HG03135 (cell line): ENCODE measurements at regions not wholly inside any gene's neighbourhood (a gene's known extent, or its start where the extent isn't known, plus 50 kb on each side); places are given as distances from the start of the nearest gene placed in this dataset.
A peak's percentile ranks its signal among the peaks of the same experiment; 100 is the strongest.
"Not testable (repeated sequence)": the region's sequence is repeated elsewhere in the genome, so short reads cannot be mapped to it uniquely, and the experiment has no call there.

Experiments
- ATAC-seq: cut with Tn5 transposase; IDR thresholded peaks from one replicate; pipeline ENCODE4 v1.9.1; 2021; ENCODE audit warnings: mild to moderate bottlenecking, moderate library complexity; ENCODE audit not compliant: unreplicated experiment

DNA sequence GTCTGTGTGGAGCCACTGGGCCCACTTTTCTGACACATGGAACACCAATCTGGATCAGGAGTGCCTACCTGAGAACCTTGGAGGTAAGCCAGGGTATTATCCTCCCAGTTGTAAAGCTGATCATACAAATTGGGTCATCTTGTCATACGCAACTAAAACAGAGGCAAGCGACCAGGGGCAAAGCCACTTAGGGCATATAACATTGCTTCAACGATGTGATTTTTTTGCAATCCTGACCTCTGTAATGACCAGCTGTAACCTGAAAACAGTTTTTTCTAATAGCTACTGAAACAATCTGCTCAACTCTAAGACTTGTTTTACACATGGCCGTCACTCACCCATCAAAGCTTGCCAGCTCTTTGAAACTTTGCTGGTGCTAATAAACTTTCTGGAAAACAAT is 261.5 kb upstream of the AGTR2 start:
- no peak for ATAC-seq

DNA sequence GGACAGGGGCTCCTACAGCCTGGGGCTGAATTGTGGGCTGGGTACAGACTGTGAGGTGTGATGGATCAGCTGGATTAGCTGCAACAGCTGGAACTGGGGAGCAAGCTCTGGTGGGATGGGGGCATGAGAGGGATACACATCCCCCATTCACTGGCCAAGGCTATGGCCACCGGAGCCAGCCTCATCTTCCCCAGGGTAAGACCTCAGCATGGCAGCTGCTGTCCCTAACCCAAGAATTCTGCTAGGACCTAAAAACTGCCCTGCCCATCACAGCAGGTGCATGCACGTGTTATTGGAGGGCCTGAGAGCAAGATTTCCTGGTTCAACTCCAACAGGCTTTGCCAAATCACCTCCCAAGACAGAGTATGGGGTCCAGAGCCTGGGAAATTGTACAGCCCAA is 258.6 kb upstream of the AGTR2 start:
- no peak for ATAC-seq

DNA sequence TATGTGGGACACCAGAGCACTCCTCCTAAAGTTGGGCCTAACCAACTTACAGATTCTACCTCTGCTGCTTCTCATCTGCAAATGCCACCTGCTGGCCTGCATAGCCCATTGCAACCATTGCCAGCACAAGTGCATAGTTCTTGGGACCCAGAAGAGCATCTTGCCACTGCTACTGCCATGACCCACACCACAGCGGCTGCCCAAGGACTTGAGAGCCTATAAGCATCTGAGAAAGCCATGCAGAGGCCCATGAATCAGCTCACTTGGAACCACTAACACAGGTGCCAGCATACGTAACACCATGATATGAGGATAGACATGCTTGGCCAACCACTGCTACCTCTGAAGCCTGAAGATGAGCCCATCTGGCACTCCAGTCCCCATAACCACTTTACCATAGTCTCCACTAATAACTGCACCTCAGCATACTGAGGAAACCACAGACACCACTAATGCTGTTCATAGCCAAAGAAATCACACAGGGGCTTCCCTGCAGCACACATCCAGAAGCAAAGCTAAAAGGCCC is 258.1 kb upstream of the AGTR2 start:
- peak; percentile 94 for ATAC-seq

DNA sequence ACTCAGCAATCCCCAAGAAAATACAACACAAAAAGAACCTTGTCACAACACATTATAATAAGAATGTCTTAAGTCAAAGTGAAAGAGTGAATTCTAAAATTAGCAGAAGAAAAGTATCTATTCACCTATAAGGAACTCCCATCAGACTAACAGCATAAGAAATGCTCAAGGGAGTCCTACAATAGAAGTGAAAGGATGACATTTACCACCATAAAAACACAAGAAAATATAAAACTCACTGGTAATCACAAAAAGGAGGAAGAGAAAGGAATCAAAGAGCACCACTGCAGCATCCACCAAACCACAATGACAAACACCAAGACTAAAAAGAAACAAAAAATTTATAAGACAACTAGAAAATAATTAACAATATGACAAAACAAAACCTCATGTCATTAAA is 257.0 kb upstream of the AGTR2 start:
- ATAC-seq, result peak; percentile 45

DNA sequence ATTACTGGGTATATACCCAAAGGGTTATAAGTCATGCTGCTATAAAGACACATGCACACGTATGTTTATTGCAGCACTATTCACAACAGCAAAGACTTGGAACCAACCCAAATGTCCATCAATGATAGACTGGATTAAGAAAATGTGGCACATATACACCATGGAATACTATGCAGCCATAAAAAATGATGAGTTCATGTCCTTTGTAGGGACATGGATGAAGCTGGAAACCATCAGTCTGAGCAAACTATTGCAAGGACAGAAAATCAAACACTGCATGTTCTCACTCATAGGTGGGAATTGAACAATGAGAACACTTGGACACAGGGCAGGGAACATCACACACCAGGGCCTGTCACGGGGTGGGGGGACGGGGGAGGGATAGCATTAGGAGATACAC is 254.9 kb upstream of the AGTR2 start:
- not testable (repeated sequence) for ATAC-seq

DNA sequence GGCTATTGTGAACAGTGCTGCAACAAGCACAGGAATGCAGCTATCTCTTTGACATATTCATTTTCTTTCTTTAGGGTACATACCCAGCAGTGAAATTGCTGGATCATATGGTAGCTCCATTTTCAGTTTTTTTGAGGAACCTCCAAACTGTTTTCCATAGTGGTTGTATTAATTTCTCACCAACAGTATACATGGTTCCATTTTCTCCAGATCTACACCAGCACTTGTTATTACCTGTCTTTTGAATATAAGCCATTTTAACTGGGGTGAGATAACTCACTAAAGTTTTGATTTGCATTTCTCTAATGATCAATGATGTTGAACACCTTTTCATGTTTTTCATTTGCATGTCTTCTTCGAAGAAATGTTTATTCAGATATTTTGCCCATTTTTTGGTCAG is 241.1 kb upstream of the AGTR2 start:
- no peak for ATAC-seq

DNA sequence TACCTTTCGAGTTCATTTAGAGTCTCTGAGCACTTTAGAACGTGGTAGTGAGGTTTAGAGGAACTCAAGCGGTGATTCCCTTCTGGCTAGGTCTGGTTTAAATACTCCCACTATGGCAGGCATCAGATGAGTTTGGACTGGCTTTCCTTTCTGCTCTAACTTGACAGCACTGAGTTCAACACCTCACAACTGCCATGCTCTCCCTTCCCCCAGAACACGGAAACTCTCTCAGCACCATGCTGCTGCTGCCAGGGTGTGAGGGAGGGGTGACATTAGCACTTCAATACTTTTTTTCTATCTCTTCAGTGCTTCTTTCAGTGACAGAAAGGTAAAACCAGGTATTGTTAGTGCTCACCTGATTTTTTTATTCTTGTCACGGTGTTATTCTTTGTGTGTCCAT is 234.5 kb upstream of the AGTR2 start:
- ATAC-seq, result no peak

DNA sequence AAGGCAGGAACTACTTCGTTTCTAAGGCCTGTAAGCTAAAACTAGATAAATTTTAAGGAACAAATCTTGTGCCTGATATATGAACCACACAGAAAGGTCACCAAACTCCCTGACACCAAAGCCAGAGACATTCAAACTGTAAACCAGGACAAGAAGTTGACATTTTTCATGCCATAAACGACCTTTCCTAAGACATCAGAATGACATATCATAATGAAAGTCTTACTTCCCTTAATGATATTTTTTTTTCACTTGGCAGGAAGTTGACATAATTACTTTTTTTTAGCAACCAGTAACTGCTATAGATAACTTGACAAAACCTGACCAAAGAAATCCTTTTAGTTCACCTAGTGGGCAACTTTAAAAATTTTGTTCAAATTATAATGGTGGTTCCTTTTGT is 231.5 kb upstream of the AGTR2 start:
- ATAC-seq, result peak; percentile 53

DNA sequence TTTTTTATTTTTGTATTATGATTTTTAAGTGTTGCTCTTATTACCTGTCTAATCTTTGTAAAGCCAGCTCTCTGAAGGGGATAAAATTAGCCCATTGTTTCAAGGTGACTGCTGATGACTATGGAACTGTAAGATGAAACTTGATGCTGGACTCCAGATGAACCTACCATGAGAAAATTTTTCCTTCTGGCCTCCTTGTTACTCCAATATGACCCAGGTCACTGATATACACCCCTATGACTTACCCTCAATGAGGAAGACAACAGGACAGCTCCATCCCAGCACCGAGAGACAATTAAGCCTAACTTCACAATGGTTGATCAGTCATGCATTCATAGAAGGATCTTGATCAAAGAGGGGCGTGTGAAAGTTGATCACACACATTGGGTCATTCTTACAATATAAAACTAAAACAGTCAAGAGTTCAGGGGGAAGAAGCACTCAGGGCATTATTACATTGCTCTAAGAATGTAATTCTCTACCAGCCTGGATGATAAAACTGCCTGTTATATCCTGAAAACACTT is 230.8 kb upstream of the AGTR2 start:
- ATAC-seq, result no peak

DNA sequence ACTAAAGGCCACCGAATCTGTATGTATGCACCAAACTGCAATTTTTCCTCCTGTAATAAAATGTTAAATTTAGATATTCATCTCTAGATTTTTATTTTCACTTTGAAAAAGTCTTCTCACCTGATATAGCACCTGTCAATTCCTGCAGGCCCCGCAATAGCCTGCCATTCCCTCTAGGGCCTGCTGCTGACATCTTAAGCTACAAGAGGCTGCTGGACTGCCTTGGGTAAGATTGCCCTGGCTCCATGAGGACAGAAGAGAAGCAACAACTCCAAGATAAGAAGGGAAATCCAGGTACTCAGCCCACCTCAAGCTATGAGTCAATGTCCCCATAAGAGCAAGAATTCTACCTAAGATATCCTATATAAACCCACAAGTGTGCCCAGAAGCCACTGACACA is 230.2 kb upstream of the AGTR2 start:
- peak; percentile 32 for ATAC-seq

DNA sequence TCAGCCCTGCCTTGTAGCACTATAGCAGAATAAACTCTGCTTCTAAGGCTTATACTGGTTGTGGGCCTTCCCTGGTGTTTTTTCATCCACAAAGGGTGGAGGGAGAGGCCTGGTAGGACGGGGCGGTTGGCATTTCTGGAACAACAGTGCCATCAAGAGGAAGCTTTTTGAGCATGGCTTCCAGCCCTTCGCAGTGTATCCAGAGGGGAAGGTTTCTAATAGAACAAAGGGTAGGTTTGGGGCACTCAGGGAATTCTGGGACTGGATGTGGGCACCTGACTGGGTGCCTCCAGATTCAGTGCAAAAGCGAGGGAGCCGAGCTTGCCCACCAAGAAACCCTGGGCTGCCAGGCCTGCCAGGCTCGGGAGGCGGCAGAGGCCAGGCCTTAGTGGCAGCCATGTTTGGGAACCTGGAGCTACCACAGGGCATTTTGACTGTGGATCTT is 229.6 kb upstream of the AGTR2 start:
- ATAC-seq, result peak; percentile 73

DNA sequence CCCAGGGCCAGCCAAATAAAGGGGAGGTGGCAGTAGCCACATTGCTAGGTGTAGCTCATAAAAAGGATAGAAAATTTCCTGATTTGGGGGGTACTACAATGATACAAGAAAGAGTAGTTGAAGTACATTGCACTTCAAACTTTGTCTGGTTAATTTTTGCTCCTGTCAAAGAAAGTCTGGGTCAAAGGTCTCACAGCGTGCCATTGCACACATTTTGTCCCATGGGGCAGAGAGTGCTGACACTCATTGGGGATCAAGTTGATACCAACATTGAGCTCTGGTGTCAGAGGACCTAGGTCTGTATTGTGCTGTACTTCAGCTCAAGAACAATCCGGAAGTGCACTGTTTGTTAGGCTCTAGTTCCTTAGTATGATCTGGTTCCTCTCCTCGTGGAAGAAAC is 229.2 kb upstream of the AGTR2 start:
- no peak for ATAC-seq

DNA sequence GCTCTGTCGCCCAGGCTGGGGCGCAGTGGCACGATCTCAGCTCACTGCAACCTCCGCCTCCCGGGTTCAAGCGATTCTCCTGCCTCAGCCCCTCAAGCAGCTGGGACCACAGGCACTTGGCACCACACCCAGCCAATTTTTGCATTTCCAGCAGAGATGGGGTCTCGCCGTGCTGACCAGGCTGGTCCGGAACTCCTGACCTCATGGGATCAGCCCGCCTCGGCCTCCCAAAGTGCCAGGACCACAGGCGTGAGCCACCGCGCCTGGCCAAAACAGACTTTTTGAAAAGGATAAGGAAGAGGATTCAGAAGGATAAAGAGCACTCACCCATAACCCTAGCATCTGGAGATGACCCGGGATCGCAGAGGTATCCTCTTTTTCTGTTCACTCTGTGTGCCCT is 224.5 kb upstream of the AGTR2 start:
- ATAC-seq, result no peak

DNA sequence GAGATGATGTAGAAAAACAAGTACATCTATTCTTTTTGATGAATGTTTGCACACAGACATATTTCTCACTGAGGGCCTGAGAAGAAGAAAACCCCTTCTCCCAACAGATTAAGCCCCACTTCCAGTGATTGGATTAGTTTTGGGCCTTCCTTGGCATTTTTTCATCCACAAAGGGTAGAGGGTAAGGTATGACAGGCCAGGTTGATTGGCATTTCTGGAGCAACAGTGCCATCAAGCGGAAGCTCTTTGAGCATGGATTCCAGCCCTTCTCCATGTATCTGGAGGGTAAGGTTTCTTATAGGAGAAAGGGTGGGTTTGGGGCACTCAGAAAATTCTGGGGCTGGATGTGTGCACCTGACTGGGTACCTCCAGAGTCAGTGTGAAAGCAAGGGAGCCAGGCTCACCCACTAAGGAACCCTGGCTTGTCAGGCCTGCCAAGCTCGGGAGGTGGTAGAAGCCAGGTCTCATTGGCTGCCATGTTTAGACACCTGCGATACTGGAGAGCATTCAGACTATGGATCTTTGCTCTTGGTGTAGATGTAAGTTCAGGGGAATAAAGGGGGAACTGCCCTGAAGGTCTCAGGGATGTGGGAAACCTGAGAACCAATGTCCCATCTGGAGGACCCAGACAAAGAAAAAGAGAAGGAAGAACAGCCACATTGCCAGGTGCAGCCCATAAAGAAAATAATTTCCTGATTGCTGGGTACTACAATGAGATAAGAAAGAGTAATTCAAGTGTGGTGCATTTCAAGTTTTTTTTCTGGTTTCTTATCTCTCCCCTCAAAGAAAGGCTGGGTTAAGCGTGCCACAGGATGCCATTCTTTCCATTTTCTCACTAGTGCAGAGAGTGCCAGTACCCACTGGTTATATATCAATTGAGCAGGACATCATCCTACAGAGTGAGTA is 222.3 kb upstream of the AGTR2 start:
- ATAC-seq, result no peak

DNA sequence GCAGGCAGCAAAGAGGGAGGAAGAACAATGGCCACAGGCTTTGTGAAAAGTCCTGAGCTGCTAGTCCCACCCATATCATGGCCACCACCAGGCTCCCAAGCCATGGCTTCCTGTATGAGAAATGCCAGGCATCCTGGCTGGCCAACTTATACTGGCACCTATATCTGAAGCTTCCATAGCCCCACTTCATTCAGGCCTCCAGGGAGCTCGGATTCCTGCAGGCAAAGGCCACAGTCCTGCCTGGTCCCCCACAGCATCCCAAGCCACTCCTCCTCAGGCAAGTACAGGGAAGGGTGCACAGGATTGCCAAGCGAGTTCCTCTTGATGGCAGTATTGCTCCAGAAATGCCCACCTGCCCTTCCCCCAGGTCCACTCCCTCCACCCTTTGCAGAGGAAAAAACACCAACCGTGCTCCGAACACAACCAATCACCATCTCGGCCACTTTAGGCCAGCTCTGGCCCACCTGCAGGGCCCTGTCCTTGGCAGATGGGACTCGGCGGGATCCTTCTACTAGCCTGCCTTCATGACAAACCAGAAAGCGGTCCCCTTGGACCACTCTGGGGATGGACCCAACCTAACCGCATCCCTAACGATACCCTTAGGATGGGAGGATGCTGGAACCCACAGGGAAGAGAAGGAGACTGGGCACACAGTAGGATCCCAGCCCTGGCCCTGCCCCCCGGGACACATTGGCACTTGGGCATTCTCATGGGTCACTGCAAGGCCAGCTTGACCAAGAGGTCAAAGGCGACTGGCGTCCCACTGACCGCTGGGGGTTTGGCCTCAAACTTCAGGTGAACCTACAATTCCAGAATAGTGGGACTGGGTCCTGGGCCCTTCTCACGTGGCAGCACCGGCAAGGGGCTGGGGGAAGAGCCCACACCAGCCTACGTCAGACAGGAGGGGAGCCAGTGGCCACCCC is 220.4 kb upstream of the AGTR2 start:
- ATAC-seq, result no peak

DNA sequence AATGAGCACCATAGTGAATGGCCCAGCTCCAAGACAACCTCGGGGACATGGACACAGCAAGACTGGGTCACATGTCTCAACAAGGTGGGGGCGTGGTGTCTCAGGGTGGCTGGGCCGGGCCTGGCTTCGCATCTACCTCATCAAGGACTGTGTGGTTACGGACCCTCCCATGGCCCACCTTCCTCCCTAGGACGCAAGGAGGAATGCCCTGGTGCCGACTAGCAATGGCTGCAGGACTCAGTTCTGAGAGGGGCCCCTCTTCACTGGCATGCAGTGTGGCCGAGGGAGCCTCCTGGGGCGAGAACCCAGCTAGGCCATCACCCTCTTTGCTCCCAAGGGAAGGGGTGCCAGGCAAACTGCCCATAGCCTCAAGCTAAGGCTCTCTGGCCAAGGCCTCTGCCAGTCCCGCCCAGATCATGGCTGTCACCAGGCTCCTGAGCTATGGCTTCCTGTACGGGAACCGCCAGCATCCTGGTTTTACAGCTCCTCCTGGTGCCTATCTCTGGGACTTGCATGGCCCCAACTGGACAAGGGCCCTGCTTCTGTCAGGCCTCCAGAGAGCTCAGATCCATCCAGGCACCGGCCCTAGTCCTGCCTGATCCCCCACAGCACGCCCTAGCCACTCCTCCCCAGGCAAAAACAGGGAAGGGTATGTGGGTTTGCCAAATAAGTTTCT is 218.0 kb upstream of the AGTR2 start:
- ATAC-seq, result no peak

DNA sequence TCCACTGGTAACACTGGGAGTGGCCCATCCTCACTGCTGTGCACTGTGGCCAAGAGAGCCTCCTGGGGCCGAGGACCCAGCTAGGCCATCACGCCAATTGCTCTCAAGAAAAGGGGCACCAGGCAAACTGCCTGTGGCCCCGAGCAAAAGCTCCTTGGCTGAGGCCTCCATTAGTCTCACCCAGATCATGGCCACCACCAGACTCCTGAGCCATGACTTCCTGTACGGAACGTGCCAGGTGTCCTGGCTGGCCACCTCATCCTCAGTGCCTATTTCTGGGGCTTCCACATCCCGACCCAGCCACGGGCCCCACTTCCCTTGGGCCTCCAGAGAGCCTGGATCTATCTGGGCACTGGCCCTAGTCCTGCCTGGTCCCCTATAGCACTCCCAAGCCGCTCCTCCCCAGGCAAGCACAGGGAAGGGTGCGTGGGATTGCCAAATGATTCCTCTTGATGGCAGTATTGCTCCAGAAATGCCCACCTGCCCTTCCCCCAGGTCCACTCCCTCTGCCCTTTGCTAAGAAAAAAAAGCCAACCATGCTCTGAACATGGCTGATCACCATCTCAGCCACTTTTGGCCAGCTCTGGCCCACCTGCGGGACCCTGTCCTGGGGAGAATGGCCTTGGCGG is 212.6 kb upstream of the AGTR2 start:
- no peak for ATAC-seq

DNA sequence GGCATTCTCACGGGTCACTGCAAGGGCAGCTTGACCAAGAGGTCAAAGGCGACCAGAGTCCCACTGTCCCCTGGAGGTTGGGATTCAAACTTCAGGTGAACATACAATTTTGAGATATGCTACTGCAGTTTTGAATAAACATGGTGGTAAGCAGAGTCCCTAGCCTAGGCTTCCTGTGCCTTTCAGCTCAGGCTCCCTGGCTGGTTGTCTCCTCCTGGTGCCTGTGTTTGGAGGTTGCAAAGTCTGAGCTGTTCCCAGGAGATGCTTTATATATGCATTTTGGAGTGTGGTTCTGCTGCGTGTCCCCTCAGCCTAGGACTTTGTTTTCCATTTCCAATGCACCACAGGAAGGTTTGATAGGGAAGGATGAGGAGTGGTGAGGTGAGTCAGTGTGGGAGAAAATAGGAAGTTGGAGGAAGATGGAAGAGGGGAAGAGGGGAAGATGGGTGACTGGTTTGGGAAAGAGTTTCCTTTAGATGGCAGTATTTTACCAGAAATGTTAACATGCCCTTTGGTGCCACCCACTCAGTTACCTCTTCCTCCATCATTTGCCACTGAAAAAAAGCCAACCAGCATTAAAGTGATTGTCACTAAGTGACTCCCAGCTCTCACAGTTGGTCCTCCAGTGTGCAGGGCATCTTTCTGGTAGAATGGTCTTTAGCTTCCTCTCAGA is 211.7 kb upstream of the AGTR2 start:
- ATAC-seq, result no peak

DNA sequence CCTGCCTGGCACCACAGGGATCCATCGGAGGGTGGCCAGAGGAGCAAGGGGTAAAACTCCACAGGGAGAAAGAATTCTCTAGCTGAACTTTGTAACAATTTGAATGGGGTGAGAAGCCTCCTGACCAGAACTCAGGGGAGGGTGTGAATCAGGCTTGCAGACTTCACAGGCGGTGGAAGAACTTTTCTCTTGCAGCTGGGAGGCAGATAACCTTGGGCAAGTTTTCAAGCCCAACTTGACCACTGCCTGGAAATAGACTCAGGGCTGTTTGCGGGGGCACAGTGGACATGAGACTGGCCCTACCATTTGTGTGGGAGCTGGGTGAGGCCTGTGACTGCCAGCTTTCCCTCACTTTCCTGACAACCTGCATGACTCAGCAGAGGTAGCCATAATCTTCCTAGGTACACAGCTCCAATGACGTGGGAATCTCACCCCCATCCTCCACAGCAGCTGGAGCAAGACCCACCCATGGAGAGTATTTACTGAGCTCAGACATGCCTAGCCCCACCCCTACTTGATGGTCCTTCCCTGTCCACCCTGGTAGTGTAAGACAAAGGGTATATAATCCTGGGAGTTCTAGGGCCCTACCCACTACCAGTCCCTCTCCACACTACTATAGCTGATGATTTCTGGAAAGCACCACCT is 210.0 kb upstream of the AGTR2 start:
- no peak for ATAC-seq
